ENCODE measurements at regions not wholly inside any gene's neighbourhood (a gene's known extent, or its start where the extent isn't known, plus 50 kb on each side); places are given as distances from the start of the nearest gene placed in this dataset.

GRCh38 chr18:23341983-23342382 lies 111.1 kb upstream of the RIOK3 start:
- no peak for DNase-seq (ENCODE audit: low read depth in 2 of 3, low spot score in 1 of 3)

DNA sequence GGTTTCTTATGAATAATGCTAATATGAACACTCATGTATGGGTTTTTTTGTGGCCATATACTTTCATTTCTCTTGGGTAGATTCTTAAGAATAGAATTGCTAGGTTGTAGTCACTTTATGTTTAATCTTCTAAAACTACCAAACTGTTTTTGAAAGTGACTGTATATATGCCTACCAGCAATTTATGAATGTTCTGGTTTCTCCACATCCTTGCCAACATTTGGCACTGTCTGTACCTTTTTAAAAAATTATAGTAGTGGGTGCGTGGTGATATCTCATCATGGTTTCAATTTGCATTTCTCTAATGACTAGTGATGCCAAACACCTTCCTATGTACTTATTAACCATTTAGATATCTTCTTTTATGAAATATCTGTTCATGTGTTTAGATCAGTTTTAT lies 110.6 kb upstream of the RIOK3 start:
- DNase-seq (ENCODE audit: low read depth in 2 of 3, low spot score in 1 of 3): no peak

GRCh38 chr18:23350188-23350587 lies 102.9 kb upstream of the RIOK3 start:
- DNase-seq (ENCODE audit: low read depth in 2 of 3, low spot score in 1 of 3): no peak

GRCh38 chr18:23351521-23351920 lies 101.6 kb upstream of the RIOK3 start:
- DNase-seq (ENCODE audit: low read depth in 2 of 3, low spot score in 1 of 3): no peak

DNA sequence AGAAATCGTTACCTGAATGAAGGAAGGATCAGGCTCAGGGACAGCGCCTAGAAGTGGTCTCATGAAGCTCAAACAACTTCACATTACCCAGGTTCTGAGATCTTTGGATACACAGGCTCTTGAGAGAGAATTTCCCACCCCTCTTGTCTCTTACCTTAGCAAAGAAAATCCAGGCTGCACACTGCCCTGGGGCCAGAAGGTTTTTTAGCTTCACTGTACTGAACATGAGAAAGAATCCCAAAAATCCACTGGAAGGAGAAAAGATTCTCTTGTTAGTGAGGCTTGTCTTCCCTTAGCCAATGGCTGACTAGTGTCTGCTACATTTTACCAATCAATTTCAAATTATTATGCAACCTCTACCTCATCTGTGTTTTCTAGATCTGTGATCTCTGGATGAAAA lies 101.0 kb upstream of the RIOK3 start:
- no peak for DNase-seq (ENCODE audit: low read depth in 2 of 3, low spot score in 1 of 3)

DNA sequence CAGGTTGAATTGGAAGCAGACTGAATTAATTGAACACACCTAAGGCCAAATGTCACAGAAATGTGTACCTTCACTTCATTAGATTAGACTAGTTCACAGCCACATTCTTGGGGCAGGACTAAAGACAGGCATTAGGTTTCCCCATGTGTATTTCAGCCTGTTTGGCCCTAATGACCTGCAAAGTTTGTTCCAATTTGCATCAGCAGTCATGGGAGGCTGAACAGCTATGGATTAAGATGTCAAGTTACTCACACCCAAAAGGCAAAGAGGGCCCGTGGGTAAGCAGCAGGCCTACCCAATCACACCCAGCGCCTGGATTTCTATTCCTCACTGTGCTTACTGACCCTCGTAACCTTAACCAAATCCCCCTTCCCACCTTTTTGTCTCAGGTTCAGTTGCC lies 99.6 kb upstream of the RIOK3 start:
- DNase-seq (ENCODE audit: low read depth in 2 of 3, low spot score in 1 of 3): no peak

DNA sequence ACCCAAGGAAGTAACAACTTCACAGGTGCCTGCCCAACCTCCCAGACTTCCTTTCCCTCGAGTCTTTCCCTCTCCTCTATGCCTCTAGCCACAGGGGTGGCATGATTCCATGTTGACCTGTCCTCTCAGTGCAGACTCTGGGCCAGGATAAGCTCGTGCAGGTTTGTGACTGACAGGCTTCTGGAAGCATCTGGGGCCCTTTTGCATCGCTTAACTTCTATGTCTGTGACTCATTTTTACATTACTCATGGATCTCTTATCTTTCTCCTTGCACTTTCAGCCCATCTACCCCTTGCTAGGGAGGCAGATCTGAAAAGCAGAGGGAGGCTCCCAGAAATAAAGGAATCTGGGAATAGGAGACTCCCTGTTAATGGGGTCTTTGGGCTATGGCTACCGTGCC lies 98.5 kb upstream of the RIOK3 start:
- no peak for DNase-seq (ENCODE audit: low read depth in 2 of 3, low spot score in 1 of 3)

GRCh38 chr18:23355206-23355605 lies 97.9 kb upstream of the RIOK3 start:
- no peak for DNase-seq (ENCODE audit: low read depth in 2 of 3, low spot score in 1 of 3)

DNA sequence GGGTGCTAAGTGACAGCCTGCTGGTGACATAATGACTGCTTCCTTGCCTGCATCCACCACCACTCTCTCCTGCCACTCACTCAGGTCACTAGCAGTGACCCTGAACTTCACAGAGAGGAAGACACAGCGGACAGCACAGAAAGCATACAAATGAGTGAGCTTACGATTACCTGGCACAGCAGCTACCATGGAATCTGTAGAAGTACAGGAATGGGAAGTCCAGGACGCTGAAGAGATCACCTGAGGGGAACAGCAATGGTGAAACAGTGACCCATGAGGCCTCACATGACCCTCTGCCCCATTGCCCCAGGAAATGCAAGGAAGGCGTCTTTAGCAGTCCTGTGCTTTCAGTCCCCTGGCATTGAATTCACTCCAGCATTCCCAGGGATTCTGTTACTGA lies 96.7 kb upstream of the RIOK3 start:
- DNase-seq (ENCODE audit: low read depth in 2 of 3, low spot score in 1 of 3): no peak

GRCh38 chr18:23356915-23357601 lies 96.0 kb upstream of the RIOK3 start:
- DNase-seq (ENCODE audit: low read depth in 2 of 3, low spot score in 1 of 3): no peak

- no peak for DNase-seq (ENCODE audit: low read depth in 2 of 3, low spot score in 1 of 3)
These were observed 95.0 kb upstream of the RIOK3 start for GRCh38 chr18:23357996-23358594.

- no peak for DNase-seq (ENCODE audit: low read depth in 2 of 3, low spot score in 1 of 3)
These were observed 93.7 kb upstream of the RIOK3 start for GRCh38 chr18:23359421-23359820.

DNA sequence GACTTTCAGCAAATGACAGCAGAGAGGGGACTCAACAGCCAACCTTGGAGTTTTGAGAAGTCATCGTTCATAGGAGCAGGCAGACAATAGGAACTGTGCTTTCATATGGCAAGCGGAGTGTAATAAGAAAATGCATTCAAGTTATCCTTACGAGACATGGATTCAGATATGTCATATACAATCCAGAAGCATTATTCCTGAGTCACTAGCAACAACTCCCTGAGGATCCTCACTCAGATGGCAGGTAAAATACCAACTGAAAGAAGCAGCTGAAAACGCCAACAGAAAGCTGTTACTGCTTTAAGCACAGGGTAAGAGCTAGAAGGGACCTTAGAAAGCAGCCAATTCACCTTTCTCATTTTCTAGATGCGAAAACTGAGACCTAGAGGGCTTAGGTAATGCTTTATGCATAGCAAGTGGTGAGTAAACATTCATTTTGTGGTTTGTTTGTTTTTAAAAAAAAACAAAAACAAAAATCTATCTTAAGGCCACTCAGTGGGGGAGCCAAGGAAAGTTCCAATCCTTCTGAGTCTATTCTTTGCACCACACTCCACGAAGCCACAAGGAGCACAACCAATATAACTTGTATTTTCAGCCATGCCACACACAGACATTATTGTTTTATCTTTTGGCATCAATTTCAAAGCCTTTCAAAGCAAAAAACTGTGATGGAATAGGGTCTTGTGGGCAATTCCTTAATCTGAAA lies 89.1 kb upstream of the RIOK3 start:
- no peak for DNase-seq (ENCODE audit: low read depth in 2 of 3, low spot score in 1 of 3)

- no peak for DNase-seq (ENCODE audit: low read depth in 2 of 3, low spot score in 1 of 3)
These were observed 87.5 kb upstream of the RIOK3 start for GRCh38 chr18:23365602-23366001.

DNA sequence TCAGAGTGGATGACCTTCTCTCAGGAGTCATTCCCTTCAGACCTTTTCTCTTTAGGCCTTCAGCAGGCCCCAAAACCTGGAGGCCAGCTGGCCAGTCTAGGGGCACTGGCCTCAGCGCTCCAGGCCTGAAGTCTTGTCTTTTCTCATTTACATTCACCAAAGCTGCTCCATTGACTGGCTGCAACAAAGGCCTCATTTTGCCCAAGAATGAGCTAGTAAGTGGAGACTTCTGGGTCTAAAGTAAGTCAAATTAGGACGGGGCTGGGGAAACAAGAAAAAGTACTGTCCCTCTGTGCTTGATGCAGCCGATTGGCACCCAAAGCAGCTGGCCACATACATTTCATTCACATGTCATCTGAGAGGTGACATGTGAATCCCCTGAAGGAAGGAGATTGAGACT lies 83.8 kb upstream of the RIOK3 start:
- DNase-seq (ENCODE audit: low read depth in 2 of 3, low spot score in 1 of 3): no peak

- no peak for DNase-seq (ENCODE audit: low read depth in 2 of 3, low spot score in 1 of 3)
These were observed 79.5 kb upstream of the RIOK3 start for GRCh38 chr18:23373570-23373969.

GRCh38 chr18:23377669-23378301 lies 75.3 kb upstream of the RIOK3 start:
- DNase-seq (ENCODE audit: low read depth in 2 of 3, low spot score in 1 of 3): peak in 1 of 3 donors; percentile 22

- DNase-seq (ENCODE audit: low read depth in 2 of 3, low spot score in 1 of 3): no peak
These were observed 74.8 kb upstream of the RIOK3 start for GRCh38 chr18:23378302-23378686.

- no peak for DNase-seq (ENCODE audit: low read depth in 2 of 3, low spot score in 1 of 3)
These were observed 73.0 kb upstream of the RIOK3 start for GRCh38 chr18:23380001-23380550.

DNA sequence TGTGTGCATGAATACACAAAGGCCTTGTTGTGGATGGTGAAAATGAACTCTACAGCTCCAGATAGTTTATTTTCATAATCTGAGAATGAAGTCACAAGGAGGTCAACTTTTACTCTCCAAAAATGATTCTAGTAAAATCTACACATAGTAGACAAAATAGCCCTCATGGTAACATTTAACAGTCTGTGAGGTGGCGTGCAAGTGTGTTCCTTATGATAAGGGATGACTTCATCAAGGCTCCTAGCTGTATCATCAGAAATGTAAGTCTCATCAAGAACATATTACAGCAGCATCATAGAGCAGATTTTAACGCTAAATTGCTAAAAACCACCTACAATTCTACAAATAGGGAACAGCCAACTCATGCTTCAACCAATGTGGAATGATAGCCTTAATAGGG lies 72.3 kb upstream of the RIOK3 start:
- DNase-seq (ENCODE audit: low read depth in 2 of 3, low spot score in 1 of 3): no peak

GRCh38 chr18:23383494-23383893 lies 69.6 kb upstream of the RIOK3 start:
- no peak for DNase-seq (ENCODE audit: low read depth in 2 of 3, low spot score in 1 of 3)
